ENCODE measurements at regions not wholly inside any gene's neighbourhood (a gene's known extent, or its start where the extent isn't known, plus 50 kb on each side); places are given as distances from the start of the nearest gene placed in this dataset.

GRCh38 chr16:82506692-82507670 is 119.8 kb upstream of the CDH13 start (continued):
- TF ChIP-seq CHD7 (IDR thresholded peaks at IDR 0.05; ENCODE audit: insufficient replicate concordance, low read length) (no peak), POU5F1 (IDR thresholded peaks at IDR 0.05; ENCODE audit: low read depth, low read length) (no peak), SIRT6 (IDR thresholded peaks at IDR 0.05; ENCODE audit: low read length) (no peak), CTBP2 (IDR thresholded peaks at IDR 0.05; ENCODE audit: borderline replicate concordance, insufficient read depth, insufficient read length, low read length) (no peak)

Measured in H1 (cell line).